Immature natural killer cell (primary cell): ENCODE measurements at regions not wholly inside any gene's neighbourhood (a gene's known extent, or its start where the extent isn't known, plus 50 kb on each side); places are given as distances from the start of the nearest gene placed in this dataset.

ENCODE experiments used
- DNase-seq, 3 donors: peaks; one replicate each; pipeline ENCODE4 v3.0.0; 2022; ENCODE audit warnings: mixed read lengths in 1 of 3
- H3K27ac Mint-ChIP-seq, 6 donors: one replicate each; pipeline ENCODE4 v1.8.0; 2020; ENCODE audit warnings: mixed read lengths in 6 of 6, mild to moderate bottlenecking in 5 of 6, inconsistent platforms in 4 of 6, moderate library complexity in 3 of 6
- H3K27me3 Mint-ChIP-seq, 3 donors: one replicate each; pipeline ENCODE4 v1.8.0; 2020 to 2021; ENCODE audit warnings: low read depth in 3 of 3, mild to moderate bottlenecking in 3 of 3, mixed read lengths in 3 of 3, moderate library complexity in 3 of 3, inconsistent platforms in 1 of 3
- H3K36me3 Mint-ChIP-seq, 3 donors: one replicate each; pipeline ENCODE4 v1.8.0; 2020; ENCODE audit warnings: mixed read lengths in 3 of 3, inconsistent platforms in 2 of 3, mild to moderate bottlenecking in 2 of 3
- H3K4me1 Mint-ChIP-seq, 2 donors: one replicate each; pipeline ENCODE4 v1.8.0; 2020; ENCODE audit warnings: inconsistent platforms in 2 of 2, mild to moderate bottlenecking in 2 of 2, mixed read lengths in 2 of 2, moderate library complexity in 1 of 2
- H3K4me3 Mint-ChIP-seq, 5 donors: one replicate each; pipeline ENCODE4 v1.8.0; 2020; ENCODE audit warnings: mild to moderate bottlenecking in 5 of 5, mixed read lengths in 5 of 5, inconsistent platforms in 3 of 5, moderate library complexity in 3 of 5
- H3K9me3 Mint-ChIP-seq, 6 donors: one replicate each; pipeline ENCODE4 v1.8.0; 2020; ENCODE audit warnings: mild to moderate bottlenecking in 6 of 6, mixed read lengths in 6 of 6, inconsistent platforms in 4 of 6, moderate library complexity in 3 of 6

DNA sequence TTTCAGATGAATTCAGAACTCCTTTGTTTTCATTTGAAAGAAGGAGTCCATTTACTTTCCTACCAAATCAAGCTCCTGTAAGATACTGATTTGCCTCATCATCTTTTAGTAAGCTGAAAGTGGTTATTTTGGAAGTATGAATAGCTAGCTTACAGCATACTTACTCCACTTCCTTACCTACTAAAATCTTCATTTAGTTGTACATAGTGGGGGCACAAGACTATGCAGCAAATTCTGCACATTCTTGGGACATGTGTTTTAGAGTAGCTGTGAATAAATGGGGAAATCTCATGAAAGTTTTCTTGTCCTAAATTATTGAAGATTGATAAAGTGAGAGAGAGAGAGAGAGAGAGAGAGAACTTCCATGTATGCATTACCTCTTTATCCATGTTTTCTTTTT, 256.3 kb downstream of the OGFRL1 start:
- peaks cover 0 to 2% (median 0%) of the 10 kb centered on the region in 3 donors for H3K27me3 Mint-ChIP-seq
- no peak for DNase-seq
- H3K4me3 Mint-ChIP-seq = no peak overlapping the region
- H3K27ac Mint-ChIP-seq = no peak overlapping the region
- no peaks in the 10 kb centered on the region for H3K36me3 Mint-ChIP-seq
- no peaks in the 10 kb centered on the region for H3K4me1 Mint-ChIP-seq
- peaks cover 3 to 10% (median 4%) of the 10 kb centered on the region in 6 donors for H3K9me3 Mint-ChIP-seq

DNA sequence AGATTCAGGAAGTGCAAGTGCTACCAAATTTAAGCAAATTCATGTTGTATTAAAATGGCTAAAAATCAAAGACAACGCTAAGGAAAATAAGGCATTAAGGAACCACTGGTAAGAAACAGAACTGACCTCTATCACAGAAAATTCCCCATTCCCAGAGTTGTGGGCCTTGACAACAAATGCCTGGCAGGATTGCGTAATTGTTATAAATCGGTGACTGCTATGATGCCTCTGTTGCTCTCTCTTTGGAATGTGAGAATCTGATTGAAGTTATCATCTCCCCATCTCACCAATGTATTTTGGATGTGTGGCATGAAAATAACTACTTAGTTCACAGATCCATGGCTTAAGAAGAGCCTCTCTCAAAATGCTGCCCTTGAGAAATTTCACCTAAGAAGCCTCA, 257.3 kb downstream of the OGFRL1 start:
- Mint-ChIP-seq H3K4me1 (no peaks in the 10 kb centered on the region), H3K27me3 (peaks cover 0 to 3% (median 0%) of the 10 kb centered on the region in 3 donors), H3K4me3 (no peak overlapping the region), H3K36me3 (no peaks in the 10 kb centered on the region), H3K9me3 (peaks cover 3 to 15% (median 5%) of the 10 kb centered on the region in 6 donors), H3K27ac (no peak overlapping the region)
- no peak for DNase-seq

DNA sequence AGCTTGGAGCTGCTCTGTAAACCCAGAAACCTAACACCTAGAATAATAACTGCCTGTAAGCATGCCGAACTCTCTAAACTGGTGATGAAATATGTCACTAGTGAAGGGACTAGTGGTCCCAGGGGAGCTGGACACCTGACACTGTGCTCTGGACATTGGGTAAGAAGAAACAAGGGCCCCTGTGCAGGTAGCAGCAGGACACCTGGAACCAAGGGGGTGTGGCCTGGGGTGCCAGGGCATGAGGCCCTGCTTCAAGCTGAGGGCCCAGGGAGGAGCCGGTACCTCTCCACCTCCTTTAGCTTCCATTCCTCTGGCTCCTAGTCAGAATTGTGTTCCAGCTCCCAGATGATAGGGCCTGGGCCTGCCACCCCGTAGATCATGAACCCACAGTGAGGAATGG, 263.2 kb downstream of the OGFRL1 start:
- DNase-seq = no peak
- H3K27me3 Mint-ChIP-seq = peaks cover 0 to 3% (median 0%) of the 10 kb centered on the region in 3 donors
- no peak overlapping the region for H3K27ac Mint-ChIP-seq
- H3K36me3 Mint-ChIP-seq = peaks cover 0 to 6% (median 0%) of the 10 kb centered on the region in 3 donors
- no peak overlapping the region for H3K4me3 Mint-ChIP-seq
- H3K9me3 Mint-ChIP-seq = peaks cover 11 to 41% (median 18%) of the 10 kb centered on the region in 6 donors
- no peaks in the 10 kb centered on the region for H3K4me1 Mint-ChIP-seq

DNA sequence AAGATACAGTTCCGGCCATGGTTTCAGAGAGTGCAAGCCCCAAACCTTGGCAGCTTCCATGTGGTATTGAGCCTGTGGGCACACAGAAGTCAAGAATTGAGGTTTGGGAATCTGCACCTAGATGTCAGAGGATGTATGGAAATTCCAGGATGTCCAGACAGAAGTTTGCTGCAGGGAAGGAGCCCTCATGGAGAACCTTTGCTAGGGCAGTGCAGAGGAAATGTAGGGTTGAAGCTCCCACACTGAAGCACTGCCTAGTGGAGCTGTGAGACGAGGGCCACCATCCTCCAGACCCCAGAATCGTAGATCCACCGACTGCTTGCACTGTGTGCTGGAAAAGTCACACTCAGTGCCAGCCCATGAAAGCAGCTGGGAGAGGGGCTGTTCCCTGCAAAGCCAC, 267.5 kb downstream of the OGFRL1 start:
- Mint-ChIP-seq H3K4me3 (no peak overlapping the region), H3K27ac (no peak overlapping the region), H3K4me1 (no peaks in the 10 kb centered on the region), H3K27me3 (no peaks in the 10 kb centered on the region), H3K9me3 (peaks cover 15 to 55% (median 39%) of the 10 kb centered on the region in 6 donors), H3K36me3 (peaks cover 0 to 9% (median 0%) of the 10 kb centered on the region in 3 donors)
- DNase-seq = no peak

DNA sequence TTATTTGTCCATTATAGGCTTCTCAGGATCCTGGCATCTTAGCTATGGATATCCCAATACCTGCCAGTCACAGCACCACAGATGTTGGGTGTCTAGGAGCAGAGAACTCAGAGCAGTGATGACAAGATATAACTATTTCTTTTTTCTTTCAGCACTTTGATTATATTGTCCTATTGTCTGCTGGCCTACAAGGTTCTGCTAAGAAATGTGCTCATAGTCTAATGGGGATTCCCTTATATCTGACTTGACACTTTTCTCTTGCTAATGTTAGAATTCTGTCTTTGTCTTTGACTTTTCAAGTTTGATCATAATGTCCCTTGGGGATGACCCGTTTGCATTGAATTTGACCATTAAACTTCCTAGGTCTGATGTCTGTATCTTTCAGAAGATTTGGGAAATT, 270.4 kb downstream of the OGFRL1 start:
- Mint-ChIP-seq H3K36me3 (peaks cover 0 to 9% (median 0%) of the 10 kb centered on the region in 3 donors), H3K9me3 (peaks cover 16 to 51% (median 38%) of the 10 kb centered on the region in 6 donors), H3K4me1 (no peaks in the 10 kb centered on the region), H3K27me3 (no peaks in the 10 kb centered on the region), H3K4me3 (no peak overlapping the region), H3K27ac (no peak overlapping the region)
- DNase-seq = no peak

DNA sequence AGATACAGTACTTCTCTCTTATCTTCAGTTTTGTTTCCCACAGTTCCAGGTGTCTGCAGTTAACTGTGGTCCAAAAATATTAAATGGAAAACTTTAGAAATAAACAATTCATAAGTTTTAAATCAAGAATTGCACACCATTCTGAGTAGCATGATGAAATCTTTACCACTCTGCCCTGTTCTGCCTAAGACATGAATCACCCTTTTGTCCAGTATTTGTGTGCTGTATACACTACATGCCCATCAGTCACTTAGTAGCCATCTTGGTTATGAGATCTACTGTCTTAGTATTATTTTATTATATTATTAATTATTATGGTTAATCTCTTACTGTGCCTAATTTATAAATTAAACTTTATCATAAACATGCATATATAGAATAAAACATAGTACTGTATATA, 279.0 kb downstream of the OGFRL1 start:
- no peaks in the 10 kb centered on the region for H3K4me1 Mint-ChIP-seq
- H3K4me3 Mint-ChIP-seq = no peak overlapping the region
- DNase-seq = no peak
- H3K27me3 Mint-ChIP-seq = peaks cover 0 to 5% (median 0%) of the 10 kb centered on the region in 3 donors
- peaks cover 3 to 10% (median 6%) of the 10 kb centered on the region in 6 donors for H3K9me3 Mint-ChIP-seq
- H3K27ac Mint-ChIP-seq = no peak overlapping the region
- H3K36me3 Mint-ChIP-seq = no peaks in the 10 kb centered on the region

DNA sequence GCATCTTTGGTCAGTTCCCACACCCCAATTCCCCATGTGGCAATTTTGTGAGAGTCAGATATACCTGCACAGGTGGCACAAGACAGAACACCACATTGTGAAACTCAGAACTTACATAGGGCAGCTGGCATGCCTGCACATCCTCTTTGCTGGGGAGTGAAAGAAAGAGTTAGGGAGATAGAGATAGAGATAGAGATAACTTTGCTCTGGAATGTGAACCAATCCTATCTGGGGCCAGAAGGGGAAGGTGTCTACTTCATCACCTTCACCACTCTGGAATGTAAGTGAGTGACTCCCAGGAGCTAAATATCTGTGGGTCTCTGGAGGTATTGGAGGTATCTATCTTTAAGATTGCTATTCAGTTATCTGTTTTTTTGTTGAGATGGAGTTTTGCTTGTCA, 289.2 kb downstream of the OGFRL1 start:
- no peak overlapping the region for H3K4me3 Mint-ChIP-seq
- peaks cover 0 to 4% (median 0%) of the 10 kb centered on the region in 3 donors for H3K27me3 Mint-ChIP-seq
- DNase-seq = no peak
- H3K36me3 Mint-ChIP-seq = peaks cover 0 to 3% (median 0%) of the 10 kb centered on the region in 3 donors
- no peaks in the 10 kb centered on the region for H3K4me1 Mint-ChIP-seq
- H3K9me3 Mint-ChIP-seq = peaks cover 0 to 9% (median 5%) of the 10 kb centered on the region in 6 donors
- H3K27ac Mint-ChIP-seq = no peak overlapping the region

DNA sequence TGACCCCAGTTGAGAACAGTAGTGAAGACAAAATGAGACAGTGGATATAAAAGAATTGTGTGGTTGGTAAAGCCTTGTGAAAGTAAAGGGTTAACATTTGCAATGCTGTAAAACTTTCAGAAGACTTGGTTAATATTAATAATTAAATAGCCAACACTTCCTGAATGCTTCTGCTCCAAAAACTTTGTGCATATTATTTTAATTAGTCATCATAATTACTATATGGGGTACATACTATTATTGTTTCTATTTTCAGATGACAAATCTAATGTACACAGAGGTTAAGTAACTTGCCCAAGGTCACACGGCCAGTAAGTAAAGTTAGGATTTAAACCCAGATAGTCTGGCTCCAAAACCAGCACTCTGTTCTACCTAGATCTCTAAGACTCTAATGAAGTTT, 291.3 kb downstream of the OGFRL1 start:
- Mint-ChIP-seq H3K36me3 (peaks cover 0 to 3% (median 0%) of the 10 kb centered on the region in 3 donors), H3K4me1 (no peaks in the 10 kb centered on the region), H3K9me3 (peaks cover 0 to 9% (median 5%) of the 10 kb centered on the region in 6 donors), H3K27me3 (peaks cover 0 to 4% (median 0%) of the 10 kb centered on the region in 3 donors), H3K4me3 (no peak overlapping the region), H3K27ac (no peak overlapping the region)
- no peak for DNase-seq

DNA sequence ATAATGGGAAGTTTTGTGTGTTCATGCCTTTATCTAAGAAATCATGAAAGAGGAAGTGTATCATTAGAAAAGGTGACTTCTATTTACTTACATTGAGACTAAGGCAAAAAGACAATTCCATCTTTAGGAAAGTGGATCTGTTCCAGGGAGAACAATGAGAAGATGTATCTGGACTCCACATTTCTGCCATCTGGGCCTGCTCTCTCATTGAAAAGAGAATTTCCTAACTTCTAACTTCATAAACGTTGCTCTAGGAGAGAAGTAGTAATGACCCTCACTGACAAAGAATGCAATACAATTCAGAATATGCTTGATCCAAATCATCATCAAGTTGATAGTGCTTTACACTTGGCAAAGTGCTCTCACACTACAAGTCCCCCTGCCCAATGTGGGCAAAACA, 294.2 kb downstream of the OGFRL1 start:
- H3K9me3 Mint-ChIP-seq = peaks cover 2 to 13% (median 11%) of the 10 kb centered on the region in 6 donors
- no peak overlapping the region for H3K4me3 Mint-ChIP-seq
- no peak overlapping the region for H3K27ac Mint-ChIP-seq
- peaks cover 0 to 2% (median 2%) of the 10 kb centered on the region in 3 donors for H3K27me3 Mint-ChIP-seq
- H3K4me1 Mint-ChIP-seq = no peaks in the 10 kb centered on the region
- no peaks in the 10 kb centered on the region for H3K36me3 Mint-ChIP-seq
- DNase-seq = no peak

DNA sequence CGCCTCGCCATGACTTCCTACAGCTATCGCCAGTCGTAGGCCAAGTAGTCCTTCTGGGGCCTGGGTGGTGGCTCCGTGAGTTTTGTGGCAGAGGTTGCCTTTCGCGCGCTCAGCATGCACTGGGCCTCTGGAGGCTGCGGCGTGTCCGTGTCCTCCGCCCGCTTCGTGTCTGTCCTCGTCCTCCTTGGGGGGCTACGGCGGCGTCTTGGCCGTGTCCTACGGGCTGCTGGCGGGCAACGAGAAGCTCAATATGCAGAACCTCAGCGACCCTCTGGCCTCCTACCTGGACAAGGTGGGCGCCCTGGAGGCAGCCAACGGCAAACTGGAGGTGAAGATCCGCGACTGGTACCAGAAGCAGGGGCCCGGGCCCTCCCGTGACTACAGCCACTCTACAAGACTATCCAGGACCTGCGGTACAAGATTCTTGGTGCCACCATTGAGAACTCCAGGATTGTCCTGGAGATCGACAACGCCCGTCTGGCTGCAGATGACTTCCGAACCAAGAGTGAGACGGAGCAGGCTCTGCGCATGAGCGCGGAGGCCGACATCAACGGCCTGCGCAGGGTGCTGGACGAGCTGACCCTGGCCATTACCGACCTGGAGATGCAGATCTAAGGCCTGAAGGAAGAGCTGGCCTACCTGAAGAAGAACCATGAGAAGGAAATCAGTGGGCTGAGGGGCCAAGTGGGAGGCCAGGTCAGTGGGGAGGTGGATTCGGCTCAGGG, 296.3 kb downstream of the OGFRL1 start:
- Mint-ChIP-seq H3K36me3 (no peaks in the 10 kb centered on the region), H3K4me1 (no peaks in the 10 kb centered on the region), H3K27ac (no peak overlapping the region), H3K9me3 (peaks cover 2 to 23% (median 14%) of the 10 kb centered on the region in 6 donors), H3K4me3 (no peak overlapping the region), H3K27me3 (peaks cover 0 to 2% (median 2%) of the 10 kb centered on the region in 3 donors)
- no peak for DNase-seq

DNA sequence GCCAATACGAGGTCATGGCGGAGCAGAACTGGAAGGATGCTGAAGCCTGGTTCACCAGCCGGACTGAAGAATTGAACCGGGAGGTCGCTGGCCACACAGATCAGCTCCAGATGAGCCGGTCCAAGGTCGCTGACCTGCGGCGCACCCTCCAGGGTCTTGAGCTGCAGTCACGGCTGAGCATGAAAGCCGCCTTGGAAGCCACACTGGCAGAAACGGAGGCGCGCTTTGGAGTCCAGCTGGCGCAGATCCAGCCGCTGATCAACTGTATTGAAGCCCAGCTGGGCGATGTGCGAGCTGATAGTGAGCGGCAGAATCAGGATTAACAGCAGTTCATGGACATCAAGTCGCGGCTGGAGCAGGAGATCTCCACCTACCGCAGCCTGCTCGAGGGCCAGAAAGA, 296.9 kb downstream of the OGFRL1 start:
- Mint-ChIP-seq H3K4me1 (no peaks in the 10 kb centered on the region), H3K27me3 (peaks cover 0 to 2% (median 2%) of the 10 kb centered on the region in 3 donors), H3K27ac (no peak overlapping the region), H3K9me3 (peaks cover 2 to 26% (median 14%) of the 10 kb centered on the region in 6 donors), H3K36me3 (no peaks in the 10 kb centered on the region), H3K4me3 (no peak overlapping the region)
- no peak for DNase-seq

DNA sequence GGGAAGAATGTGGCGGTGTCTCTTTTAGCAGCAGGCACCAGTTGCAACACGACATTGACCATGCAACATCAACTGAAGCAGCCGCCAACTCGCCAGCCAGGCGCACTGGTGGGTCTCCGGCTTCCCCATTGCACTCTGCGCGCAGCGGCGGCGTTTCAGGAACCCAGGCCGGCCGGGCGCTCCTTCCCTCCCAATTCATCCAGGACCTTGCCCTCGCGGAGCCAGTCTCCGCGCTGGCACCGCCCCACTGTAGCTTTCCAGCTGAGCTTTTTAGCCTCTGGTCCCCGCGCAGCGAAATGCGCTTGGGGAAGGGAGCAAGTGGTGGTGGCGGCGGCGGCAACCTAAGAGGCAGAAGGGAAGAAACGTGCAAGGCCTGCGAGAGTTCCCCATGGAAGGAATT, 297.9 kb upstream of the RIMS1 start:
- no peaks in the 10 kb centered on the region for H3K4me1 Mint-ChIP-seq
- H3K4me3 Mint-ChIP-seq = no peak overlapping the region
- H3K27me3 Mint-ChIP-seq = peaks cover 0 to 2% (median 2%) of the 10 kb centered on the region in 3 donors
- no peaks in the 10 kb centered on the region for H3K36me3 Mint-ChIP-seq
- peaks cover 2 to 20% (median 11%) of the 10 kb centered on the region in 6 donors for H3K9me3 Mint-ChIP-seq
- no peak overlapping the region for H3K27ac Mint-ChIP-seq
- DNase-seq = no peak

DNA sequence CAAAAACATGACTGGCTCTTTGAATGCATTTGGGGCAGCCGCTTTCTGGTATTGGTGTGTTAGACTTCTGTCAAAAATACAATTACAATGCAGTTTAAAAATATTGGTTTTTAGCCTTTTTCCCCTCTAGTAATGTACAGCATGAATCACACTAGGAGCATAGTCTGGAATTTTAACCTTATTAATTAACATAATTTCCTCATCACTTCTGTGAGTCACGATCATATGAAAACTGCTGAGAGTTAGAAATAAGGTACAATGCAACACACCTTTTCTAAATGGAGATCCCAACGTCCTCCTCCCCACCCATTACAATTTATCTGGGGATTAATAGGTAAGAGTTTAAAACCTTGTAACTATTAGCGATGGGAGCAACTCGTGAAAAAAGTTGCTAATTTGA, 297.1 kb upstream of the RIMS1 start:
- no peak for DNase-seq
- no peak overlapping the region for H3K4me3 Mint-ChIP-seq
- no peaks in the 10 kb centered on the region for H3K36me3 Mint-ChIP-seq
- H3K27me3 Mint-ChIP-seq = peaks cover 0 to 2% (median 2%) of the 10 kb centered on the region in 3 donors
- no peaks in the 10 kb centered on the region for H3K4me1 Mint-ChIP-seq
- peaks cover 2 to 20% (median 11%) of the 10 kb centered on the region in 6 donors for H3K9me3 Mint-ChIP-seq
- H3K27ac Mint-ChIP-seq = no peak overlapping the region

DNA sequence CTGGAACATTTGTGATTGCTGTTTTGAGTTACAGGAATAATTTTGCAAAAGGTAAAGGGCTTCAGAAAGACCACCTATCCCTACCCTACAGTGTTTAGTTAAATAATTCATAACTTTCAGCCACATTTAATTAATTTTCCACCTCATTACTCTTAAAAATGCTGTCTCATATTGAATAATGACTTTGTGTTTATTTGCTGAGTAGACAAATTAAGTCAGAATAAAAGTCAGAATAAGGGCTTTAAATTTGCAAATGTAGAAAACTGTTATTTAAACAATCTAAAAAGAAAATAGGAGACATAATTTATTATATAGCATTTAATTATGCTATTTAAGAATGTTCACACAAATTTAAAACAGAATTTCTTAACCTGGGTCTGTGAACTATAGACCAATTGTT, 293.7 kb upstream of the RIMS1 start:
- no peaks in the 10 kb centered on the region for H3K36me3 Mint-ChIP-seq
- no peaks in the 10 kb centered on the region for H3K27me3 Mint-ChIP-seq
- no peaks in the 10 kb centered on the region for H3K4me1 Mint-ChIP-seq
- no peak overlapping the region for H3K4me3 Mint-ChIP-seq
- DNase-seq = no peak
- H3K9me3 Mint-ChIP-seq = peaks cover 0 to 20% (median 9%) of the 10 kb centered on the region in 6 donors
- H3K27ac Mint-ChIP-seq = no peak overlapping the region

DNA sequence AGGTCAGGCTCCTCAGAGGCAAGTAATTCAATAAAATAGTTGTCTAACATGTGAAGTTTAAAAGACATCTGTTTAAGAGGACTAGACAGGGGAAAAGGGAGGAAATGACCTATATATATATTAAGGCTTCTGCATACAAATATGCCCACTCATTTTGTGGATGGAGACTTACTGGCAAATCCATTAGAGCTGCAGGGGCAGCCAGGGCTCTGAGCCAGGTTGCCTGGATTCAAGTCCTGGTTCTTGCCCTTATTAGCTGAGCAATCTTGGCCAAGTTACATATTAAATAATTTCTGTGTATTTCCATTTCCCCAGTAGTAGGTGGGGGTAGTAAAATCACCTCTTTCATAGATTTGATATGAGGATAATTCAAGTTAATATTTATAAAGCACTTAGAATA, 287.0 kb upstream of the RIMS1 start:
- H3K27me3 Mint-ChIP-seq = peaks cover 0 to 2% (median 0%) of the 10 kb centered on the region in 3 donors
- peaks cover 0 to 3% (median 0%) of the 10 kb centered on the region in 3 donors for H3K36me3 Mint-ChIP-seq
- no peak for DNase-seq
- no peak overlapping the region for H3K27ac Mint-ChIP-seq
- no peaks in the 10 kb centered on the region for H3K4me1 Mint-ChIP-seq
- peaks cover 0 to 8% (median 6%) of the 10 kb centered on the region in 6 donors for H3K9me3 Mint-ChIP-seq
- H3K4me3 Mint-ChIP-seq = no peak overlapping the region
